ENCODE measurements at regions not wholly inside any gene's neighbourhood (a gene's known extent, or its start where the extent isn't known, plus 50 kb on each side); places are given as distances from the start of the nearest gene placed in this dataset.
"Not testable (repeated sequence)": the region's sequence is repeated elsewhere in the genome, so short reads cannot be mapped to it uniquely, and the experiment has no call there.

DNA sequence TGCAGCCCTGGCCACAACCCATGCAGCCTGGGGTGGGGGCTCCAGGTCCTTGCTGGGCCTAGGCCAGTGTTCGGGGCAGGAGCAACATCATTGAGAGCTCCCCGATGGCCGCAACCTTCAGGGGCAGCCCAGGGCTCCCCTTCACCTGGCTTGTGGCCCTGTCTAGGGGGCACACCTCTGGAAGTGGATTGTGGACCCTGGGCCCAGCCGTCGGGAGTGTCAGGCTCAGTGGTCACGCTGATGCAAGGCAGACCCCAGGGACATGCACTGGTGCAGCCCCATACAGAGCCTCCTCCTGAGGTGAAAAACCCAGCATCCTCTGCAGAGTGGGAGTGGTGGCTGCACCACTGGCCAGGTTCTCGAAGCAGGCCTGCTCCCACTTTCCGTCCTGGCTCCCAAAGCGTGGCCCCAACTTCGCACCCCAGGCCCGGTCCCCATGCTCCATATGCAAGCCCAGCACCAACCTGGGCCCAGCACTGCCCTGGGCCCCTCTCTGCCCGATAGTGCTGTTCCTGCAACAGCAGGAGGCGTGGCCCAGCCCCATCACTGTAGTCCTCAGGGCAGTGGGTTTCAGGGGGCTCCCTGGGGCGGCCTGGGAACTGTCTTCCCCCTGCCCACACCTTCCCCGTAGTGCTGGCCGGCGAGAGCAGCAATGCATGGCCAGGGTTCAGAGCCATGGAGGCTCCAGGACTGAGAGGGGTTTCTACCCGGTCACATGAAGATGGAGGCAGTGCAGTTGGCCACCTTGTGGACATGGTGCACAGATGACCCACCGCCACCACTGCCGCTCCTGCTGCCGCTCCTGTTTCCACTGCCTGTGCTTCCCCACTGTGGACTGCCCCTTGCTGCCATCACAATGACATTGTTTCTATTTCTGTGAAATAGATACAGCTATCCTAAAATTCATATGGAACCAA, 303.9 kb upstream of the NRG3 start:
- DNase-seq (ENCODE audit: low read depth), result no peak
- no peak overlapping the region for H3K4me3 ChIP-seq (ENCODE audit: low read depth, low read length)
- TF ChIP-seq, protein P1, sequence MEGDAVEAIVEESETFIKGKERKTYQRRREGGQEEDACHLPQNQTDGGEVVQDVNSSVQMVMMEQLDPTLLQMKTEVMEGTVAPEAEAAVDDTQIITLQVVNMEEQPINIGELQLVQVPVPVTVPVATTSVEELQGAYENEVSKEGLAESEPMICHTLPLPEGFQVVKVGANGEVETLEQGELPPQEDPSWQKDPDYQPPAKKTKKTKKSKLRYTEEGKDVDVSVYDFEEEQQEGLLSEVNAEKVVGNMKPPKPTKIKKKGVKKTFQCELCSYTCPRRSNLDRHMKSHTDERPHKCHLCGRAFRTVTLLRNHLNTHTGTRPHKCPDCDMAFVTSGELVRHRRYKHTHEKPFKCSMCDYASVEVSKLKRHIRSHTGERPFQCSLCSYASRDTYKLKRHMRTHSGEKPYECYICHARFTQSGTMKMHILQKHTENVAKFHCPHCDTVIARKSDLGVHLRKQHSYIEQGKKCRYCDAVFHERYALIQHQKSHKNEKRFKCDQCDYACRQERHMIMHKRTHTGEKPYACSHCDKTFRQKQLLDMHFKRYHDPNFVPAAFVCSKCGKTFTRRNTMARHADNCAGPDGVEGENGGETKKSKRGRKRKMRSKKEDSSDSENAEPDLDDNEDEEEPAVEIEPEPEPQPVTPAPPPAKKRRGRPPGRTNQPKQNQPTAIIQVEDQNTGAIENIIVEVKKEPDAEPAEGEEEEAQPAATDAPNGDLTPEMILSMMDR (IDR thresholded peaks at IDR 0.05; ENCODE audit: control insufficient read depth, extremely low read depth, insufficient read depth), result no peak

DNA sequence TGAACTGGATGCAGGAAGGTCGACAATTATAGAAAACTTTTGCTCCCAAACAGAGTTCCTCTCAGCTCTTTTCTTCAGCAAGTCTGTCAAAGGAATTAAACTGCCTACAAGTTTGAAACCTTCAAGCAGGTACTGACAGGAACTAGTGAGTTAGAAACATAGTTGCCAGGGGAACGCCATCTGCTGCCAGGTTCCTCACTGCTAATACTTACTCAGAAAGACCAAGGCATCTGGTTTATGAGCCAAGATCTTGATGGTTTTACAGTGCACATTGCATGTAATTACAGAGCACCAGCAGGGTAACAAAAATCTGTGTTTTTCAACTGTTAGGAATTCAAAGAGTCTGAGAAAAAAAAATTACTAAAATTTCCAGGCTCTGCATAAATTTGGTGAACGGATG, 300.0 kb upstream of the NRG3 start:
- TF ChIP-seq, protein P1 (IDR thresholded peaks at IDR 0.05; ENCODE audit: control insufficient read depth, extremely low read depth, insufficient read depth), result no peak
- no peak for DNase-seq (ENCODE audit: low read depth)
- H3K4me3 ChIP-seq (ENCODE audit: low read depth, low read length), result no peak overlapping the region

DNA sequence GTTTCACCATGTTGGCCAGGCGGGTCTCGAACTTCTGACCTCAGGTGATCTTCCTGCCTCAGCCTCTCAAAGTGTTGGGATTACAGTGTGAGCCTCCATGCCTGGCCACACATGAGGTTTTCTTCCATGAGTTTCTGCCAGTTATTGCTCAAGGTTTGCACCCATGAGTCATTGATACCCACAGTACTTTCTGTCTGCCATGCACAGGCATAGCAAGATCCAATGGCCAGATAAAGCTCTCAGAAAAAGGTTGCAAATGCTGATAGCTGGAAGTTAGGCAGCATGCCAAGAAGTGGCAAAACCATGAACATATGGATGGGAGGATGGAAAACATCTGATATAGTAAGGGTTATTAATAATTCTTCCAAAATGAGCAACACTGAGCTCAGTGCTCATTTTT, 298.7 kb upstream of the NRG3 start:
- no peak for DNase-seq (ENCODE audit: low read depth)
- TF ChIP-seq, protein P1 (IDR thresholded peaks at IDR 0.05; ENCODE audit: control insufficient read depth, extremely low read depth, insufficient read depth), result no peak

GRCh38 chr10:81594991-81595390, 280.0 kb upstream of the NRG3 start:
- no peak overlapping the region for H3K4me3 ChIP-seq (ENCODE audit: low read depth, low read length)
- no peak for DNase-seq (ENCODE audit: low read depth)
- TF ChIP-seq, protein P1 (IDR thresholded peaks at IDR 0.05; ENCODE audit: control insufficient read depth, extremely low read depth, insufficient read depth), result no peak

More for the DNA sequence above, 298.7 kb upstream of the NRG3 start:
- H3K4me3 ChIP-seq (ENCODE audit: low read depth, low read length), result no peak overlapping the region

GRCh38 chr10:81600185-81600584, 274.8 kb upstream of the NRG3 start:
- no peak overlapping the region for H3K4me3 ChIP-seq (ENCODE audit: low read depth, low read length)
- no peak for DNase-seq (ENCODE audit: low read depth)
- TF ChIP-seq, protein P1 (IDR thresholded peaks at IDR 0.05; ENCODE audit: control insufficient read depth, extremely low read depth, insufficient read depth), result no peak

DNA sequence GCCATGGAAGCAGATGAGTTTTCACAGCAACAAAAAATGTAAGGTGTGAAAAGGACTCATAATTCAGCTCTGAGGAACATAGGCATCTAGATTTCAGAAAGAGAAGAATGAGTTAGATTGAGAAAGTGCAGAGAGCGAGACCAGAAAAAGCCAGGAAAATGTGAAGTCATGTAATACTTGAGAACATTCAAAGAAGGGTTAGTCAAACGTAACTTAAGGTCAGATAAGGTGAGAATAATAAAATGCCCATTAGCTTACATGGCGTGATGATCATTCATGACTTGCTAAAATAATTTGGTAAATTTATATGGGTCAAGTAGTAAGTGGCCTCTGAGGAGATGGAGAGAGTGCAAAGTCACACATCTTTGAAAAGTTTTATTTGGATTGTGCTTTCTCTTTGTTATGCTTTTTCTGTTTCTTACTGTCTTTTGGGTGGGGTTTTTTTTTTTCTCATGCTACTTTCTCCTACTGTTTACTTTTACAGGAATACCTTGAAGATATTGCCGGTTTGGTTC, 271.8 kb upstream of the NRG3 start:
- DNase-seq (ENCODE audit: low read depth), result no peak
- H3K4me3 ChIP-seq (ENCODE audit: low read depth, low read length), result no peak overlapping the region
- TF ChIP-seq, protein P1 (IDR thresholded peaks at IDR 0.05; ENCODE audit: control insufficient read depth, extremely low read depth, insufficient read depth), result no peak

- not testable (repeated sequence) for H3K4me3 ChIP-seq (ENCODE audit: low read depth, low read length); DNase-seq (ENCODE audit: low read depth)
Measured at GRCh38 chr10:81644485-81644884, 230.5 kb upstream of the NRG3 start.

All from LNCaP clone FGC (cell line).